ENCODE measurements at regions not wholly inside any gene's neighbourhood (a gene's known extent, or its start where the extent isn't known, plus 50 kb on each side); places are given as distances from the start of the nearest gene placed in this dataset.

DNA sequence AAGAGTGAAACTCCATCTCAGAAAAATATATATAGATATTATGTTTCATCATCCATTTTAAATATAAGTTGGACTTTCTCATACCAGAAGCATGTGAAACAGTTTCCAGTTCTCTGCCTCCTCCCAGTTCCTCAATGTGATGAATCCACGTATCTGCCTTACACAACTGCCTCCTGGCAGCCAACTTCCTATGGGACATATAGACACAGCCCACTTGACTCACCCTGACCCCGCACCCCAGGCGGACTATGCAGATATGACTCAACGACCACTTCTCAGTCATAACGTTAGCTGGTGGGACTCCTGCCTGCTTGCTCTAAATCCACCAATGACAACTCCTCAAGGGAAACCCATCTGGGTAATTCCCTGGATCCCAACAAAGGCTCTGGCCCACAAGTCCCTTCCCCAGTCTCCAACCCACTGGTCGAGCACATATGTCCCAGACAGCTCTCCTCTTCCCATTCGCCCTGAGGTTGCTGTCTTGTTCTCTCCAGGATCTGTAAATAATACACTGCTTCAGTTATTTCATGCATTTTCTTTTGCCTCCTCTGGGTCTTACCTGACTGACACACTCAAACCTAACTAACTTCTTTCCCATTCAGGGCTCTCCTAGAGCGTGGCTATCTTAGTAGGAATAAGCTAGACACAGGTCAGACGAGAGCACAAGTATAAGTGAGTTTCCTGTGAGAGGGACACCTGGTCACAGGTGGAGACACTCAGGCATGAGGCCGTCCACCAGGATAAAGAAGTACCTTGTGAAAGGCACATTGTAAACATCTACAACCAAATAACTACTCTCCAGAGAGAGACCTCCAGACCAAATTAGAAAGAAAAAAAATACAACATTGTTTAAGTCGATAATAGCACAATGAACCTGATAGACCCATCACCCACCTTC lies 548.5 kb downstream of the CD83 start:
- no peak for TF ChIP-seq CTCF (IDR thresholded peaks at IDR 0.05)
- no peak for TF ChIP-seq EP300 (IDR thresholded peaks at IDR 0.05; ENCODE audit: low read depth)
- TF ChIP-seq POLR2A (IDR thresholded peaks at IDR 0.05): no peak
